HEK293T (cell line): ENCODE measurements at regions not wholly inside any gene's neighbourhood (a gene's known extent, or its start where the extent isn't known, plus 50 kb on each side); places are given as distances from the start of the nearest gene placed in this dataset.

ENCODE experiments used
- CTCF ChIA-PET: fragments of 350-600 bp; formaldehyde crosslinking; extraction: SDS; loops from one replicate; lab custom pipeline; 2021; ENCODE audit warnings: antibody characterized with exemption, inconsistent platforms; lab: Yijun Ruan, JAX
- POLR2A ChIA-PET: fragments of 350-600 bp; formaldehyde crosslinking; extraction: SDS; loops from one replicate; lab custom pipeline; 2020; ENCODE audit warnings: antibody characterized with exemption, inconsistent platforms; lab: Yijun Ruan, JAX
- DNase-seq: peaks from one replicate; pipeline ENCODE4 v3.0.0; 2012; ENCODE audit warnings: mixed read lengths; ENCODE audit errors: extremely low spot score
- ARNT ChIP-seq: fragments of 450-650 bp; IDR thresholded peaks from 2 replicates; pipeline ENCODE4 v1.6.1; 2017; ENCODE audit warnings: mild to moderate bottlenecking
- BHLHE40 ChIP-seq: fragments of 450-650 bp; IDR thresholded peaks from 2 replicates; pipeline ENCODE4 v1.6.1; 2016; ENCODE audit warnings: mild to moderate bottlenecking, moderate library complexity, borderline replicate concordance
- CTBP1 ChIP-seq: fragments of 450-650 bp; IDR thresholded peaks from 2 replicates; pipeline ENCODE4 v1.6.1; 2016; ENCODE audit warnings: borderline replicate concordance
- ELF4 ChIP-seq: fragments of 450-650 bp; IDR thresholded peaks from 2 replicates; pipeline ENCODE4 v1.6.1; 2017; ENCODE audit warnings: antibody characterized with exemption
- FOXA1 ChIP-seq: fragments of 450-650 bp; IDR thresholded peaks from 2 replicates; pipeline ENCODE4 v1.6.1; 2016; ENCODE audit warnings: mild to moderate bottlenecking
- FOXK2 ChIP-seq: fragments of 450-650 bp; IDR thresholded peaks from 2 replicates; pipeline ENCODE4 v1.6.1; 2016; ENCODE audit warnings: mild to moderate bottlenecking
- FOXM1 ChIP-seq: fragments of 450-650 bp; IDR thresholded peaks from 2 replicates; pipeline ENCODE4 v1.6.1; 2017; ENCODE audit warnings: mild to moderate bottlenecking, borderline replicate concordance
- HDGF ChIP-seq: fragments of 450-650 bp; IDR thresholded peaks from 2 replicates; pipeline ENCODE4 v1.6.1; 2017; ENCODE audit warnings: antibody characterized with exemption, borderline replicate concordance
- L3MBTL2 ChIP-seq: fragments of 450-650 bp; conservative IDR thresholded peaks from 2 replicates; pipeline ENCODE4 v1.6.1; 2016; ENCODE audit warnings: mild to moderate bottlenecking
- LEF1 ChIP-seq: fragments of 450-650 bp; IDR thresholded peaks from 2 replicates; pipeline ENCODE4 v1.6.1; 2017; ENCODE audit warnings: mild to moderate bottlenecking, borderline replicate concordance
- NFRKB ChIP-seq: fragments of 450-650 bp; IDR thresholded peaks from 2 replicates; pipeline ENCODE4 v1.6.1; 2016; ENCODE audit warnings: mild to moderate bottlenecking, moderate library complexity
- SP1 ChIP-seq: fragments of 450-650 bp; IDR thresholded peaks from 2 replicates; pipeline ENCODE4 v1.6.1; 2017
- SUZ12 ChIP-seq: fragments of 450-650 bp; IDR thresholded peaks from 2 replicates; pipeline ENCODE4 v1.6.1; 2016; ENCODE audit warnings: mild to moderate bottlenecking
- TARDBP ChIP-seq: fragments of 450-650 bp; IDR thresholded peaks from 2 replicates; pipeline ENCODE4 v1.6.1; 2016
- ZNF384 ChIP-seq: fragments of 450-650 bp; IDR thresholded peaks from 2 replicates; pipeline ENCODE4 v1.6.1; 2016
- TF ChIP-seq, protein P1 (sequence below): fragments of 450-650 bp; IDR thresholded peaks from 2 replicates; pipeline ENCODE4 v1.6.1; 2016

DNA sequence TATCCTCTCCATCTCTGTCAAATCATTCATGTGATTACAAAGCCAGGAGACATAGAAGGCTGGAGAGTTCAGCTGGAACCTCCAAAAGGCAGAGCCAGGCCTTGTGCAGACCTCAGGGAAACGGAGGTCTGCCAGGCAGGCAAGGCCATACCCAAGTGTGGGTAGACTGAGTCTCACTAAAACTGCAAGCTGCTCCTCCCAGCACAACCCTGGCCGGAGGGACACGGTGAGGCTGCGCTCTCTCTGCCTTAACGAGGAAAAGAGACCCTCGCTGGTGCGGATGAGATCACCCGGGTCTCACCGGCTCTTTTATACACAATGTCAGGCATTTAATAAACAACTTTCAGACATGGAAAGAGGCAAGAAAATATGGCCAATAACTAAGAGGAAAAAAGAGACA lies 66.1 kb upstream of the INPP5A start:
- ChIA-PET CTCF (interaction anchor here (0.6 kb wide), 1 partner anchor 165 kb away, joined by 3 read pairs; no protein-coding TSS in a partner anchor), POLR2A (no interaction called here)
- TF ChIP-seq, protein P1, sequence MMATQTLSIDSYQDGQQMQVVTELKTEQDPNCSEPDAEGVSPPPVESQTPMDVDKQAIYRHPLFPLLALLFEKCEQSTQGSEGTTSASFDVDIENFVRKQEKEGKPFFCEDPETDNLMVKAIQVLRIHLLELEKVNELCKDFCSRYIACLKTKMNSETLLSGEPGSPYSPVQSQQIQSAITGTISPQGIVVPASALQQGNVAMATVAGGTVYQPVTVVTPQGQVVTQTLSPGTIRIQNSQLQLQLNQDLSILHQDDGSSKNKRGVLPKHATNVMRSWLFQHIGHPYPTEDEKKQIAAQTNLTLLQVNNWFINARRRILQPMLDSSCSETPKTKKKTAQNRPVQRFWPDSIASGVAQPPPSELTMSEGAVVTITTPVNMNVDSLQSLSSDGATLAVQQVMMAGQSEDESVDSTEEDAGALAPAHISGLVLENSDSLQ, result no peak
- TF ChIP-seq ARNT, result no peak
- no peak for TF ChIP-seq FOXK2
- TF ChIP-seq SUZ12, result no peak
- TF ChIP-seq SP1, result no peak
- TF ChIP-seq HDGF, result no peak
- no peak for TF ChIP-seq TARDBP
- no peak for TF ChIP-seq CTBP1
- no peak for TF ChIP-seq ELF4
- no peak for TF ChIP-seq BHLHE40
- no peak for TF ChIP-seq FOXA1
- TF ChIP-seq NFRKB, result no peak
- TF ChIP-seq LEF1, result no peak
- no peak for TF ChIP-seq ZNF384
- TF ChIP-seq FOXM1, result no peak
- no peak for TF ChIP-seq L3MBTL2
- DNase-seq, result no peak

DNA sequence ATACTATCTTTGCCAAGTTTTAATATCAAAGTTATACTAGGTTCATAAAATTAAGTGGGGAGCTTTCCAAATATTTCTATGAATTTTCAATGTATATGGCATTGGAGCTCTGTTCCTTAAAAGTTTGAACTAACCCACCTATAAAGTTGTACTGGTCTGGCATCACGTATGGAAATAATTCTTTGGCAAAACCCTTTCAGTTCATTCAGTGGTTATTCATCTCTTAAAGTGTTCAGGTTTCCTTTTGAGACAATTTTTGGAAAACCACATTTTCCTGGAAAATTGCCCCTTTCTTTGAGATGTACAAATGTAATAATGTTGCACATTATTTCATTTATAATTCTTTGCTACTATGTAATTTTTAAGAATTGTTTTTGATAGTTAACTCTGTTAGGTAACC lies 62.5 kb upstream of the INPP5A start:
- no peak for TF ChIP-seq ARNT
- no peak for DNase-seq
- CTCF ChIA-PET, result no interaction called here
- POLR2A ChIA-PET, result no interaction called here

DNA sequence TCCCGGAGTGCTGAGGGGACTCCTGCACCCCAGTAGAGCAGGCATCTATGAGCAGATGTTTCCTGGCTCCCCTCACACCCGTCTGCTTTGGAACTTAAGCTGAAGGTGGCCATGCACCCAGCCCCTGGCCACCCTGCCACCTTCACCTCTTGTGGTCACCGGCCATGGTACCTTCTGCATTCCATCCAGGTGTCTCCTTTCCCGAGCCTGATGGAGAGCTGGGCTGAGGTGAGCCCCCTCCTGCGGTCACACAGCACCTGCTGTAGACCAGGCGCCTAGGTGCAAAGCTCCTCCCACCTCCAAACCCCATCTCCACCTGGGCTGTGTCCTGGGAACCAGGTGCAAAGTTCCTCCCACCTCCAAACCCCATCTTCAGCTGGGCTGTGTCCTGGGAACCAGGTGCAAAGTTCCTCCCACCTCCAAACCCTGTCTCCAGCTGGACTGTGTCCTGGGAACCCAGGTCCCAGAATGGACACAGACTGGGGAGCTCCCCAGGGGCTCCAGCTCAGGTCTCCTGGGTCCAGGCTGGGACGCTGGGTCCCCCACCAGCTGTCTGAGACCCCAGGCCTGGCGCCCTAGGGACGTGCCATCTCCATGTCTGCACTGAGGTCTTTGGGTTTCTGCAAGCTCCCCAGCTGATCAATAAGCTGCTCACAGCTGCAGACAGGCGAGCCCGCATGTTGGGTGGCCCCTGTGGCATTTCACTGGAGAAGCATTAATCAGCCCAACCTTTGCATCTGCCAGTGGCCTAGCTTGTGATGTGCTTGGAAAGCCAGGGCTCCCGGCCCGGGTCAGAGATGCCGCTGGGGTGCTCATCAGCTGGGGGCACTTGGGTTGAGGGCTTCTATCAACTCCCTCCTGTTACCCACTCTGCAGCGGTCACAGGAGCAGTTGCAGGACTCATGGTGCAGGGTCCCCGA lies 61.2 kb upstream of the INPP5A start:
- TF ChIP-seq ZNF384 (no peak), TARDBP (no peak), ELF4 (no peak), FOXK2 (no peak), HDGF (no peak), NFRKB (no peak), SP1 (no peak), ARNT (no peak), L3MBTL2 (no peak), CTBP1 (no peak), FOXA1 (no peak), LEF1 (no peak)
- TF ChIP-seq, protein P1, result no peak
- ChIA-PET POLR2A (interaction anchor here (1.3 kb wide), 1 partner anchor 9 kb away, joined by 3 read pairs; no protein-coding TSS in a partner anchor), CTCF (interaction anchor here (1.0 kb wide), 1 partner anchor 41 kb away, joined by 3 read pairs; no protein-coding TSS in a partner anchor)
- no peak for DNase-seq

DNA sequence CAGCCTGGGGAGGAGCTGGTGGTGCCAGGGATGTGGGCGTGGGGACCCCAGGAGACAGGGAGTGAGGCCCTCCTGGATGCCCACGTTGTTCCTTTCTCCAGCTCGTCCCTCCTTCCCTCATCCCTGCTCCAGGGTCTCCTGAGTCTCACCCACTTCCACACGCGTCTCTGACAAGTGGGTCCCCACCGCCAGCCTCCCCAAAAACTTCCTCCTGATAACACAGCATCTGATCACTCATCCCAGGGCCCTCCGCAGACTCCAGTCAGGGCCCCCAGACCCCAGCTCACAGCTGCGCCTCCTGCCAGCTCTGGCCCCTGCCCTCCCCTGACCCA lies 60.6 kb upstream of the INPP5A start:
- TF ChIP-seq BHLHE40, result no peak
- TF ChIP-seq SP1, result no peak
- TF ChIP-seq FOXM1, result no peak
- TF ChIP-seq ELF4, result no peak
- TF ChIP-seq ZNF384, result no peak
- TF ChIP-seq L3MBTL2, result no peak
- TF ChIP-seq TARDBP, result no peak
- no peak for TF ChIP-seq SUZ12
- TF ChIP-seq FOXA1, result no peak
- TF ChIP-seq ARNT, result no peak
- TF ChIP-seq, protein P1, result no peak
- no peak for TF ChIP-seq HDGF
- no peak for TF ChIP-seq CTBP1
- TF ChIP-seq FOXK2, result no peak
- no peak for TF ChIP-seq NFRKB
- no peak for TF ChIP-seq LEF1
- CTCF ChIA-PET, result no interaction called here
- POLR2A ChIA-PET, result no interaction called here
- DNase-seq, result no peak

DNA sequence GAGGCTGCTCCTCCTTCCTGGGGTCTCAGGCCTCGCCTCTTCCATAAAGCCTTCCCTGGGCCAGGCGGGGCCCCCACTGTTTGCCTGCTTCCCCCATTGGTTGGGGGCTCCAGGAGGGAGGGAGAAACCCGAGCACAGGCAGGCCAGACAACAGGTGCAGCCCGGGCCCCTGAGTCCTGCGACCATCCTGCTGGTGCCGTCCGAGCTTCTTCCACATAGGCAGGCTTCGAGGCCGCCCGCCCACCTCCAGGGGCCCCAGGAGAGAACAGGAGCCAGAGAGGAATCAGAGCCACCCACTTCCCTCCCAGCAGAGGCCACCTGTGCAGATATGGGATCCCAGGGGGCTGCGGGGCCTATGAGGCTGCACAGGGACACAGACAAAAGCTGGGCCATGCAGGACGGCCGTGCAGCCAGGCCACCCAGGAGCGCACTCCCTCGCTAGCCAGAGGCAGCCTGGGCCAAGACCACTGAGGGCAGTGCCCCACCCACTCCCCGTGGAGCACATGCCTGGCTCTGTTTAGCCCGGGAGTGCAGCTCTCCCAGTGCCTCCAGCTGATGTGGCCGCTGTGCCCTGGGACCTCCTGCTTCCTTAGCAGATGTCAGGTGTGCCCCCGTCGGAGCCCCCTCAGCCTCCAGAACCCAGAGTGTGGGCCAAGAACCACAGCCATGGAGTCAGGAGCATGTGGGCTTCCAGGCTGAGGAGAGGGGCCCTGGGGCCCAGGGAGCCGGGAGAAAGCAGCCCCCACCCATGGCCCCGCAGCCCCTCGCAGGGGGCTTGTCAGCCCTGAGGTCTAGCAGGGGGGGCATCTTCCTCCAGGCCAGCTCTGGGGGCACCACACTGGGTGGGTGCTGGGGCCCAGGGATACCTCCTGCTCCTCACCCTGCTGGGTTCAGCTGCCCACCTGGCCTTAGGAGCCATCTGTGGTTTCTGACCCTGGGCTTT lies 59.9 kb upstream of the INPP5A start:
- no peak for TF ChIP-seq TARDBP
- no peak for TF ChIP-seq BHLHE40
- TF ChIP-seq HDGF, result no peak
- TF ChIP-seq, protein P1, result no peak
- TF ChIP-seq NFRKB, result no peak
- TF ChIP-seq ARNT, result no peak
- no peak for TF ChIP-seq L3MBTL2
- TF ChIP-seq SUZ12, result no peak
- no peak for TF ChIP-seq CTBP1
- TF ChIP-seq ZNF384, result no peak
- no peak for TF ChIP-seq SP1
- no peak for TF ChIP-seq FOXM1
- TF ChIP-seq ELF4, result no peak
- no peak for TF ChIP-seq FOXK2
- no peak for TF ChIP-seq FOXA1
- TF ChIP-seq LEF1, result no peak
- no peak for DNase-seq
- ChIA-PET CTCF (no interaction called here), POLR2A (no interaction called here)
